Activated T-helper 1 cell treated with anti-CD3 and anti-CD28 coated beads, Interleukin-2, amount 50 U/mL, for 16 hours (primary cell): ENCODE measurements at regions not wholly inside any gene's neighbourhood (a gene's known extent, or its start where the extent isn't known, plus 50 kb on each side); places are given as distances from the start of the nearest gene placed in this dataset.
"Not testable (repeated sequence)": the region's sequence is repeated elsewhere in the genome, so short reads cannot be mapped to it uniquely, and the experiment has no call there.

Source experiments
- DNase-seq, 2 donors: peaks; one replicate each; pipeline ENCODE4 v3.0.0-alpha.2; 2020; ENCODE audit warnings: low read depth in 1 of 2, low spot score in 1 of 2

GRCh38 chr7:67463983-67464382, 467.4 kb downstream of the TYW1 start:
- no peak for DNase-seq

- no peak for DNase-seq
Measured at GRCh38 chr7:67466109-67466508, 469.5 kb downstream of the TYW1 start.

GRCh38 chr7:67470256-67470751, 473.7 kb downstream of the TYW1 start:
- DNase-seq = no peak

GRCh38 chr7:67475293-67475692, 478.7 kb downstream of the TYW1 start:
- DNase-seq = no peak

GRCh38 chr7:67478066-67478465, 481.4 kb downstream of the TYW1 start:
- DNase-seq = no peak

GRCh38 chr7:67484244-67484751, 487.7 kb downstream of the TYW1 start:
- DNase-seq = no peak

GRCh38 chr7:67486401-67486800, 489.8 kb downstream of the TYW1 start:
- DNase-seq = no peak

- DNase-seq = no peak
Measured at GRCh38 chr7:67487316-67487715, 490.7 kb downstream of the TYW1 start.

GRCh38 chr7:67489881-67490280, 493.2 kb downstream of the TYW1 start:
- DNase-seq = no peak

- DNase-seq = no peak
Measured at GRCh38 chr7:67493366-67493765, 496.7 kb downstream of the TYW1 start.

GRCh38 chr7:67496589-67496988, 500.0 kb downstream of the TYW1 start:
- DNase-seq = no peak

- DNase-seq = not testable (repeated sequence)
Measured at GRCh38 chr7:67497914-67498313, 501.3 kb downstream of the TYW1 start.

- no peak for DNase-seq
Measured at GRCh38 chr7:67502929-67503328, 506.3 kb downstream of the TYW1 start.

- no peak for DNase-seq
Measured at GRCh38 chr7:67505449-67505848, 508.8 kb downstream of the TYW1 start.

GRCh38 chr7:67512481-67512880, 515.8 kb downstream of the TYW1 start:
- no peak for DNase-seq

- no peak for DNase-seq
Measured at GRCh38 chr7:67518580-67518979, 521.9 kb downstream of the TYW1 start.

- no peak for DNase-seq
Measured at GRCh38 chr7:67519171-67519570, 522.5 kb downstream of the TYW1 start.

GRCh38 chr7:67522504-67522903, 525.9 kb downstream of the TYW1 start:
- no peak for DNase-seq

- DNase-seq = no peak
Measured at GRCh38 chr7:67523713-67524112, 527.1 kb downstream of the TYW1 start.

- no peak for DNase-seq
Measured at GRCh38 chr7:67525588-67525987, 529.0 kb downstream of the TYW1 start.

GRCh38 chr7:67535241-67535989, 538.8 kb downstream of the TYW1 start:
- DNase-seq = no peak

- DNase-seq = no peak
Measured at GRCh38 chr7:67542916-67543315, 546.3 kb downstream of the TYW1 start.
